ENCODE measurements at regions not wholly inside any gene's neighbourhood (a gene's known extent, or its start where the extent isn't known, plus 50 kb on each side); places are given as distances from the start of the nearest gene placed in this dataset.

- intact Hi-C loops (cut with micrococcal nuclease) (no loop called here), in situ Hi-C loops (cut with MboI) (no loop called here)
- Histone ChIP-seq H3K27ac (ENCODE audit: extremely low read depth, low read depth, low read length) (no peak overlapping the region), H3K36me3 (ENCODE audit: control insufficient read depth, insufficient read depth, low read length) (no peaks in the 10 kb centered on the region), H3K79me2 (ENCODE audit: control insufficient read depth, insufficient read depth, low read length) (no peaks in the 10 kb centered on the region), H3K27me3 (ENCODE audit: control insufficient read depth in 2 of 2, insufficient read depth in 2 of 2, low read length in 2 of 2) (peaks cover 0 to 2% of the 10 kb centered on the region in 2 experiments; a peak in 2 of 5 replicates), H3K9ac (ENCODE audit: insufficient read depth in 1 of 2, low read depth in 2 of 2, low read length in 2 of 2) (no peak overlapping the region), H3K4me3 (no peak overlapping the region), H3K9me1 (ENCODE audit: control insufficient read depth, insufficient read depth, low read length) (no peaks in the 10 kb centered on the region), H2AFZ (ENCODE audit: low read depth, low read length) (no peak overlapping the region), H4K20me1 (replicated peaks; ENCODE audit: control insufficient read depth, insufficient read depth, low read length) (no peaks in the 10 kb centered on the region), H3K9me3 (replicated peaks; ENCODE audit: control insufficient read depth, insufficient read depth, low read depth, low read length) (no peaks in the 10 kb centered on the region), H3K4me1 (replicated peaks in 1 of 2; ENCODE audit: control insufficient read depth in 2 of 2, insufficient read depth in 2 of 2, low read length in 2 of 2) (no peaks in the 10 kb centered on the region), H3K4me2 (ENCODE audit: insufficient read depth, low read length) (no peak overlapping the region)
- no TSS peak for BruUV-seq (replicated peaks)
- ATAC-seq (no peak), DNase-seq (ENCODE audit: extremely low read depth in 1 of 4, low spot score in 3 of 4) (no peak), FAIRE-seq (no peak)
- POLR2A ChIA-PET = no interaction called here
- CTCF ChIA-PET (ENCODE audit: low intra/inter-chr PET ratio) = no interaction called here
- TF ChIP-seq RFX1 (IDR thresholded peaks at IDR 0.05) (no peak), RFX5 (IDR thresholded peaks at IDR 0.05; ENCODE audit: low read depth, low read length) (no peak), KLF16 (IDR thresholded peaks at IDR 0.05) (no peak), ZBTB2 (IDR thresholded peaks at IDR 0.05) (no peak), HNRNPK (IDR thresholded peaks at IDR 0.05; ENCODE audit: low read depth, low read length, poor library complexity, severe bottlenecking) (no peak), HCFC1 (IDR thresholded peaks at IDR 0.05; ENCODE audit: low read depth, low read length) (no peak)
These were observed 73.9 kb upstream of the FNDC3A start for GRCh38 chr13:48901781-48902180.

- Histone ChIP-seq H2AFZ (ENCODE audit: low read depth, low read length) (no peak overlapping the region), H3K36me3 (ENCODE audit: control insufficient read depth, insufficient read depth, low read length) (no peaks in the 10 kb centered on the region), H3K4me1 (replicated peaks in 1 of 2; ENCODE audit: control insufficient read depth in 2 of 2, insufficient read depth in 2 of 2, low read length in 2 of 2) (no peaks in the 10 kb centered on the region), H3K79me2 (ENCODE audit: control insufficient read depth, insufficient read depth, low read length) (no peaks in the 10 kb centered on the region), H3K27ac (ENCODE audit: extremely low read depth, low read depth, low read length) (no peak overlapping the region), H3K4me2 (ENCODE audit: insufficient read depth, low read length) (no peak overlapping the region), H3K9ac (ENCODE audit: insufficient read depth in 1 of 2, low read depth in 2 of 2, low read length in 2 of 2) (no peak overlapping the region), H3K9me1 (ENCODE audit: control insufficient read depth, insufficient read depth, low read length) (no peaks in the 10 kb centered on the region), H3K27me3 (ENCODE audit: control insufficient read depth in 2 of 2, insufficient read depth in 2 of 2, low read length in 2 of 2) (peaks cover 0 to 5% of the 10 kb centered on the region in 2 experiments; a peak in 2 of 5 replicates), H4K20me1 (replicated peaks; ENCODE audit: control insufficient read depth, insufficient read depth, low read length) (no peaks in the 10 kb centered on the region), H3K9me3 (replicated peaks; ENCODE audit: control insufficient read depth, insufficient read depth, low read depth, low read length) (no peaks in the 10 kb centered on the region), H3K4me3 (no peak overlapping the region)
- ChIA-PET POLR2A (no interaction called here), CTCF (ENCODE audit: low intra/inter-chr PET ratio) (no interaction called here)
- FAIRE-seq (no peak), DNase-seq (ENCODE audit: extremely low read depth in 1 of 4, low spot score in 3 of 4) (no peak), ATAC-seq (no peak)
- in situ Hi-C loops (cut with MboI) (no loop called here), intact Hi-C loops (cut with micrococcal nuclease) (no loop called here)
- TF ChIP-seq ZNF778 (CRISPR knock-in tag; IDR thresholded peaks at IDR 0.05) = no peak
- no peak for TF ChIP-seq RBM22 (IDR thresholded peaks at IDR 0.05; ENCODE audit: low read depth, low read length, poor library complexity, severe bottlenecking)
- TF ChIP-seq MYBL2 (IDR thresholded peaks at IDR 0.05; ENCODE audit: low read depth) = no peak
- no peak for TF ChIP-seq MYBL2 (CRISPR knock-in tag; IDR thresholded peaks at IDR 0.05; ENCODE audit: borderline replicate concordance)
- TF ChIP-seq, protein P1, sequence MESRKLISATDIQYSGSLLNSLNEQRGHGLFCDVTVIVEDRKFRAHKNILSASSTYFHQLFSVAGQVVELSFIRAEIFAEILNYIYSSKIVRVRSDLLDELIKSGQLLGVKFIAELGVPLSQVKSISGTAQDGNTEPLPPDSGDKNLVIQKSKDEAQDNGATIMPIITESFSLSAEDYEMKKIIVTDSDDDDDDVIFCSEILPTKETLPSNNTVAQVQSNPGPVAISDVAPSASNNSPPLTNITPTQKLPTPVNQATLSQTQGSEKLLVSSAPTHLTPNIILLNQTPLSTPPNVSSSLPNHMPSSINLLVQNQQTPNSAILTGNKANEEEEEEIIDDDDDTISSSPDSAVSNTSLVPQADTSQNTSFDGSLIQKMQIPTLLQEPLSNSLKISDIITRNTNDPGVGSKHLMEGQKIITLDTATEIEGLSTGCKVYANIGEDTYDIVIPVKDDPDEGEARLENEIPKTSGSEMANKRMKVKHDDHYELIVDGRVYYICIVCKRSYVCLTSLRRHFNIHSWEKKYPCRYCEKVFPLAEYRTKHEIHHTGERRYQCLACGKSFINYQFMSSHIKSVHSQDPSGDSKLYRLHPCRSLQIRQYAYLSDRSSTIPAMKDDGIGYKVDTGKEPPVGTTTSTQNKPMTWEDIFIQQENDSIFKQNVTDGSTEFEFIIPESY (CRISPR knock-in tag; IDR thresholded peaks at IDR 0.05) = no peak
- peak; percentile 42 for TF ChIP-seq PKNOX1 (IDR thresholded peaks at IDR 0.05)
- BruUV-seq (replicated peaks) = no TSS peak
- 5% methylated on average over 1 of the region's 1 CpG for WGBS (ENCODE audit: insufficient coverage, low coverage, missing lambda C conversion rate)
These were observed 73.3 kb upstream of the FNDC3A start for GRCh38 chr13:48902368-48902767.

All from K562 (cell line).